ENCODE measurements at regions not wholly inside any gene's neighbourhood (a gene's known extent, or its start where the extent isn't known, plus 50 kb on each side); places are given as distances from the start of the nearest gene placed in this dataset.
"Not testable (repeated sequence)": the region's sequence is repeated elsewhere in the genome, so short reads cannot be mapped to it uniquely, and the experiment has no call there.

GRCh38 chr1:65577982-65578381 is 157.5 kb downstream of the LEPR start:
- not testable (repeated sequence) for H3K4me1 Mint-ChIP-seq; H3K27ac Mint-ChIP-seq; DNase-seq; H3K27me3 Mint-ChIP-seq (ENCODE audit: low read depth in 3 of 3); H3K9me3 Mint-ChIP-seq; H3K4me3 Mint-ChIP-seq; H3K36me3 Mint-ChIP-seq

GRCh38 chr1:65581119-65581518 is 160.7 kb downstream of the LEPR start:
- H3K9me3 Mint-ChIP-seq, result peaks cover 0 to 9% (median 2%) of the 10 kb centered on the region in 6 donors
- no peak overlapping the region for H3K4me3 Mint-ChIP-seq
- no peaks in the 10 kb centered on the region for H3K4me1 Mint-ChIP-seq
- no peak overlapping the region for H3K27ac Mint-ChIP-seq
- H3K36me3 Mint-ChIP-seq, result peaks cover 0 to 5% (median 0%) of the 10 kb centered on the region in 3 donors
- no peak for DNase-seq
- H3K27me3 Mint-ChIP-seq (ENCODE audit: low read depth in 3 of 3), result peaks cover 0 to 5% (median 0%) of the 10 kb centered on the region in 3 donors

DNA sequence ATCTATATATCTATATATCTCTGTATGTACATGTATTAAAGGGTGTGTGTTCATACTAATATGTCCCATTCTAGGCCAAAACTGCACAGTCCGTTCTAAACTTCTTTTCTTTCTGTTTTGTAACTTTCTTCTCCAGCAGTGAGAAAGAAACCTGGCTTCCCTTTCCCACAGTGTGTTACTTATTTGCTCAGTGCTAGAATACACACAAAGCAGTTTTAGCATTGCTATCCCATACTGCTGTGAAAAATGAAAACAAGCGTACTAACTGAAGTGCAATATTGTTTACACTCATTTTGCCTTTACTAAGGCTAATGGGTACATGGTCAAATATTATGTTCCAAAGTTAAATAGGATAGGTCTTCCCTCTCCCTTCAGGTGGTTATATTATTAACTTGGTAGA is 163.9 kb downstream of the LEPR start:
- H3K4me3 Mint-ChIP-seq, result no peak overlapping the region
- no peaks in the 10 kb centered on the region for H3K36me3 Mint-ChIP-seq
- no peak for DNase-seq
- H3K27me3 Mint-ChIP-seq (ENCODE audit: low read depth in 3 of 3), result peaks cover 0 to 5% (median 0%) of the 10 kb centered on the region in 3 donors
- no peak overlapping the region for H3K27ac Mint-ChIP-seq
- H3K4me1 Mint-ChIP-seq, result no peaks in the 10 kb centered on the region
- peaks cover 0 to 7% (median 3%) of the 10 kb centered on the region in 6 donors for H3K9me3 Mint-ChIP-seq

- Mint-ChIP-seq H3K9me3 (peaks cover 0 to 14% (median 8%) of the 10 kb centered on the region in 6 donors), H3K36me3 (peaks cover 0 to 5% (median 4%) of the 10 kb centered on the region in 3 donors), H3K27ac (no peak overlapping the region), H3K4me3 (no peak overlapping the region), H3K27me3 (ENCODE audit: low read depth in 3 of 3) (no peaks in the 10 kb centered on the region), H3K4me1 (no peaks in the 10 kb centered on the region)
- DNase-seq, result no peak
Observed at GRCh38 chr1:65590279-65590678, 169.8 kb downstream of the LEPR start.

DNA sequence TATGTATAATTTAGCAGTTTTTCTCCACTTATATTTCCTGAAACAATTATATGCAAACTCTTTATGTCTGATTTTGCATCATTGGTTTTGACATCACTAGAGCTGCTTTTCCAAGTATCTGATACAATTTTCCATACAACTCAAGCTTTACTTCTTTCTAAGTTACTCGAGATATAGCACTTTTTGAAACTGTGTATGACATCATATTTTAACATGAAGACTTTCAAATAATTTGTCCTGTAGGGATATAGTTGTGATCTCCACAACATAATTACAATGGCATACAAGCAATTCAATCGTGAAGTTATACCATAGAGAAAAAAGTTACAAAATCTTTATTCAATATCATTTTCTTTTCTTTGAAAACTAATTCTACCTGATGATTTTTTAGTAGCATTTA is 173.0 kb downstream of the LEPR start:
- peaks cover 0 to 14% (median 6%) of the 10 kb centered on the region in 6 donors for H3K9me3 Mint-ChIP-seq
- no peak overlapping the region for H3K4me3 Mint-ChIP-seq
- no peaks in the 10 kb centered on the region for H3K4me1 Mint-ChIP-seq
- DNase-seq, result no peak
- no peak overlapping the region for H3K27ac Mint-ChIP-seq
- peaks cover 0 to 3% (median 0%) of the 10 kb centered on the region in 3 donors for H3K27me3 Mint-ChIP-seq (ENCODE audit: low read depth in 3 of 3)
- H3K36me3 Mint-ChIP-seq, result peaks cover 5 to 8% (median 5%) of the 10 kb centered on the region in 3 donors

- Mint-ChIP-seq H3K4me3 (no peak overlapping the region), H3K36me3 (peaks cover 0 to 8% (median 5%) of the 10 kb centered on the region in 3 donors), H3K4me1 (no peaks in the 10 kb centered on the region), H3K27ac (no peak overlapping the region), H3K27me3 (ENCODE audit: low read depth in 3 of 3) (peaks cover 0 to 3% (median 0%) of the 10 kb centered on the region in 3 donors), H3K9me3 (peaks cover 0 to 5% (median 3%) of the 10 kb centered on the region in 6 donors)
- no peak for DNase-seq
Observed at GRCh38 chr1:65595724-65596123, 175.3 kb downstream of the LEPR start.

GRCh38 chr1:65596768-65597167 is 176.3 kb downstream of the LEPR start:
- no peak for DNase-seq
- Mint-ChIP-seq H3K27ac (no peak overlapping the region), H3K27me3 (ENCODE audit: low read depth in 3 of 3) (peaks cover 0 to 3% (median 0%) of the 10 kb centered on the region in 3 donors), H3K9me3 (peaks cover 0 to 5% (median 0%) of the 10 kb centered on the region in 6 donors), H3K4me3 (no peak overlapping the region), H3K36me3 (peaks cover 0 to 8% (median 5%) of the 10 kb centered on the region in 3 donors), H3K4me1 (no peaks in the 10 kb centered on the region)

DNA sequence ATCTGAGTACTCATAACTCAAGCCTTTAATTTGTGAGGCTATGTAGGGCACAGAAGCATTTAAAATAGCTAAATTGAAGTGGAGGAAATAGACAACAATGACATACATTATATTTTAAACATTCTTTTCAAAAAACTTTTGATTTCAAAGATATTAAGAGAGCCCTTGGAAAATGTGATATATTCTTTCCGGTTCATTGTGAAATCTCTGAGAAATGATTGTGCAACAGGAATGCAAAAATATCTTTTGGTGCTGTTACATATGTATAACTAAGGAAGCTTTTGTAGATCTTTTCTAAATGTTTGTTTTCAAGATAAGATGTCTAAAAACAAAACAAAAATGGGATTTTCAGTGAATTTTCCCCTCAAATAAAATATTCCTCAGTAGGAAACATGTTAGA is 185.2 kb downstream of the LEPR start:
- no peaks in the 10 kb centered on the region for H3K27me3 Mint-ChIP-seq (ENCODE audit: low read depth in 3 of 3)

DNA sequence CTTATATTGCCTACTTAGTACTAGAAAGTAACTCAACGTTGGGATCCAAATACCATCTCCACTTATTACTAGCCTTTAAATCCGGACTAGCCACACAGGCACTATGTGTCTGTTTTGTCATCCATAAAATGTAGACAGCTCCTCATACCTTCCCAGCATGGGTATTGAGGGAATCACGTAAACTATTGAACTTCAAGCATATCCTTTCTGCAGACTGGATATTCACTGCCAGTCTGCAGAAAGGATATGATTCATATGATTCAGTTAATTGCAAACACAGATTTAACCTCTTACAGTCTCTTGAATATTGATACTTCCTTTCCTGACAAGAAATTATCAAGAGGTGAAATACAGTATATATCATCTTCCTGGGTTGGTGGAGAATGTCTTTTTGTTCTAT is 186.0 kb downstream of the LEPR start:
- H3K27me3 Mint-ChIP-seq (ENCODE audit: low read depth in 3 of 3), result no peaks in the 10 kb centered on the region
- no peak overlapping the region for H3K4me3 Mint-ChIP-seq
- H3K36me3 Mint-ChIP-seq, result peaks cover 0 to 5% (median 1%) of the 10 kb centered on the region in 3 donors
- no peak overlapping the region for H3K27ac Mint-ChIP-seq
- no peaks in the 10 kb centered on the region for H3K4me1 Mint-ChIP-seq
- DNase-seq, result no peak
- peaks cover 0 to 1% (median 0%) of the 10 kb centered on the region in 6 donors for H3K9me3 Mint-ChIP-seq

More for the DNA sequence above, 185.2 kb downstream of the LEPR start:
- H3K9me3 Mint-ChIP-seq, result no peaks in the 10 kb centered on the region
- no peak overlapping the region for H3K27ac Mint-ChIP-seq
- H3K4me3 Mint-ChIP-seq, result no peak overlapping the region
- no peaks in the 10 kb centered on the region for H3K4me1 Mint-ChIP-seq
- no peak for DNase-seq
- peaks cover 0 to 5% (median 0%) of the 10 kb centered on the region in 3 donors for H3K36me3 Mint-ChIP-seq

GRCh38 chr1:65613884-65614283 is 178.8 kb upstream of the PDE4B start:
- Mint-ChIP-seq H3K27me3 (ENCODE audit: low read depth in 3 of 3) (peaks cover 0 to 2% (median 0%) of the 10 kb centered on the region in 3 donors), H3K4me1 (peaks cover 5 to 18% of the 10 kb centered on the region in 2 donors), H3K36me3 (peaks cover 0 to 6% (median 3%) of the 10 kb centered on the region in 3 donors), H3K9me3 (peaks cover 0 to 3% (median 0%) of the 10 kb centered on the region in 6 donors), H3K4me3 (no peak overlapping the region), H3K27ac (no peak overlapping the region)
- DNase-seq, result no peak

- H3K27me3 Mint-ChIP-seq (ENCODE audit: low read depth in 3 of 3), result peaks cover 0 to 6% (median 0%) of the 10 kb centered on the region in 3 donors
- H3K36me3 Mint-ChIP-seq, result peaks cover 3 to 9% (median 3%) of the 10 kb centered on the region in 3 donors
- peak overlapping the region in 1 of 5 donors; percentile 48 for H3K4me3 Mint-ChIP-seq
- peaks cover 0 to 3% (median 0%) of the 10 kb centered on the region in 6 donors for H3K9me3 Mint-ChIP-seq
- H3K4me1 Mint-ChIP-seq, result peaks cover 5 to 18% of the 10 kb centered on the region in 2 donors
- H3K27ac Mint-ChIP-seq, result no peak overlapping the region
- DNase-seq, result no peak
Observed at GRCh38 chr1:65615859-65616258, 176.8 kb upstream of the PDE4B start.

GRCh38 chr1:65621721-65622120 is 171.0 kb upstream of the PDE4B start:
- H3K4me1 Mint-ChIP-seq, result peaks cover 6 to 19% of the 10 kb centered on the region in 2 donors
- not testable (repeated sequence) for H3K4me3 Mint-ChIP-seq, H3K27ac Mint-ChIP-seq

DNA sequence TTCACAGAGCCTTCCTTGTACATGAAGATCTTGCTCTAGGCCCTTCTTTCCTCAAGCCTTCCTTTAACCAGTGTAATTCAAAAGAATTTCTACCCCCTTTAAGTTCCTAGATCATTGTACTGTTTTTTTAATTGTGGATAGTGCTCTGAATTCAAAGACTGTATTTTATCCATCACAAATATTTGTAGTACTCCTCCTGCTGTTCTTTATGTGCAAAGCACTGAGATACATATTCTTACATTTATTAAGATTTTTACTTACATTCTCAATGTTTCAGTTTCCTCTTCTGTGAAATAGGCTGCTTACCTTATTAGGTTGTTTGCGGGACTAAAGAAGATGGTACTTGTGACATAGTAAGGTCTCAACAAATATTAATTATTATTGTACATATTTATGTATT is 168.8 kb upstream of the PDE4B start:
- no peak overlapping the region for H3K4me3 Mint-ChIP-seq
- H3K9me3 Mint-ChIP-seq, result peaks cover 0 to 4% (median 0%) of the 10 kb centered on the region in 6 donors
- no peak for DNase-seq
- peaks cover 0 to 4% (median 0%) of the 10 kb centered on the region in 3 donors for H3K27me3 Mint-ChIP-seq (ENCODE audit: low read depth in 3 of 3)
- no peak overlapping the region for H3K27ac Mint-ChIP-seq
- peaks cover 6 to 15% of the 10 kb centered on the region in 2 donors for H3K4me1 Mint-ChIP-seq
- H3K36me3 Mint-ChIP-seq, result peaks cover 3 to 9% (median 3%) of the 10 kb centered on the region in 3 donors

More at GRCh38 chr1:65621721-65622120, 171.0 kb upstream of the PDE4B start:
- not testable (repeated sequence) for H3K9me3 Mint-ChIP-seq; H3K27me3 Mint-ChIP-seq (ENCODE audit: low read depth in 3 of 3); DNase-seq
- H3K36me3 Mint-ChIP-seq, result peaks cover 3 to 15% (median 3%) of the 10 kb centered on the region in 3 donors

GRCh38 chr1:65625528-65625927 is 167.2 kb upstream of the PDE4B start:
- H3K9me3 Mint-ChIP-seq, result peaks cover 0 to 4% (median 0%) of the 10 kb centered on the region in 6 donors
- peaks cover 3 to 9% (median 3%) of the 10 kb centered on the region in 3 donors for H3K36me3 Mint-ChIP-seq
- no peak for DNase-seq
- H3K4me1 Mint-ChIP-seq, result peaks cover 6 to 15% of the 10 kb centered on the region in 2 donors
- no peak overlapping the region for H3K27ac Mint-ChIP-seq
- peaks cover 0 to 3% (median 0%) of the 10 kb centered on the region in 3 donors for H3K27me3 Mint-ChIP-seq (ENCODE audit: low read depth in 3 of 3)
- no peak overlapping the region for H3K4me3 Mint-ChIP-seq

DNA sequence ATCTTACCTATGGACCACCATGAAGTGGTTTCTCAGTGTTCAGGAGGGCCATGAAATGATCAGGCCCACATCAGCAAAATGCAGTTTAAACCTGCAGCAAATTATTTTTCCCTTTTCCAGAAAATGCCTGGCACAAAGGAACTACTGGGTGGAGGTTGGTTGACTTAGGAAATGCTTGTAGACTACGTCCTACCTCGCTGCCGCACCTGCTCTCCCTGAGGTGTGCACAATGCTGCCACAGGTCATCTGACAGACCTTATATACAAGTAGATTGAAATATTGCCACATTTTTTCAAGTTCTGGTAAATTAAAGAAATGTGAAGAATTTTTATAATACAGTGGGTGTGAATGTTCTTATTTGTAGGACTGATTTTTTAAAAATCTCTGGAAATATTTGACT is 166.7 kb upstream of the PDE4B start:
- no peak overlapping the region for H3K27ac Mint-ChIP-seq
- H3K4me1 Mint-ChIP-seq, result peaks cover 6 to 15% of the 10 kb centered on the region in 2 donors
- H3K27me3 Mint-ChIP-seq (ENCODE audit: low read depth in 3 of 3), result no peaks in the 10 kb centered on the region

More for the DNA sequence above, 166.7 kb upstream of the PDE4B start:
- Mint-ChIP-seq H3K36me3 (peaks cover 0 to 6% (median 3%) of the 10 kb centered on the region in 3 donors), H3K4me3 (no peak overlapping the region), H3K9me3 (peaks cover 0 to 4% (median 0%) of the 10 kb centered on the region in 6 donors)
- DNase-seq, result no peak
